Fibroblast of lung (primary cell): ENCODE measurements at regions not wholly inside any gene's neighbourhood (a gene's known extent, or its start where the extent isn't known, plus 50 kb on each side); places are given as distances from the start of the nearest gene placed in this dataset.

Experiments used
- DNase-seq, 2 donors: peaks; one replicate each; pipeline versions ENCODE4 v3.0.0 to v3.0.0-alpha.2; 2010; ENCODE audit warnings: low read depth in 2 of 2
- H2AFZ ChIP-seq: 2 replicates; pipeline ENCODE4 v1.5.1; 2012; ENCODE audit warnings: low read length, control low read depth, inconsistent platforms
- H3K27ac ChIP-seq: 2 replicates; pipeline ENCODE4 v1.5.1; 2011; ENCODE audit warnings: low read length, control low read depth; ENCODE audit not compliant: insufficient read depth
- H3K27me3 ChIP-seq: 2 replicates; pipeline ENCODE4 v1.5.1; 2011; ENCODE audit warnings: mild to moderate bottlenecking, low read length; ENCODE audit not compliant: control insufficient read depth, insufficient read depth
- H3K36me3 ChIP-seq: 2 replicates; pipeline ENCODE4 v1.5.1; 2011; ENCODE audit warnings: low read length; ENCODE audit not compliant: control insufficient read depth, insufficient read depth
- H3K4me1 ChIP-seq: 2 replicates; pipeline ENCODE4 v1.5.1; 2011; ENCODE audit warnings: low read length; ENCODE audit not compliant: control insufficient read depth, insufficient read depth; ENCODE audit errors: extremely low read depth
- H3K4me2 ChIP-seq: 2 replicates; pipeline ENCODE4 v1.5.1; 2011; ENCODE audit warnings: low read length, control low read depth; ENCODE audit not compliant: insufficient read depth; ENCODE audit errors: extremely low read depth
- H3K4me3 ChIP-seq, 4 experiments: fragments of 200-600 bp in 1 of 4; sonication (generic) in 1 of 4; replicated peaks in 1 of 4; 2 replicates each; pipeline ENCODE4 v1.5.1; 2011 to 2016; ENCODE audit warnings: low read length in 4 of 4, low read depth in 3 of 4, mild to moderate bottlenecking in 3 of 4, control low read depth in 2 of 4, inconsistent platforms in 1 of 4, mixed read lengths in 1 of 4; ENCODE audit not compliant: insufficient read depth in 1 of 4; ENCODE audit errors: control extremely low read depth in 1 of 4
- H3K79me2 ChIP-seq: 2 replicates; pipeline ENCODE4 v1.5.1; 2012; ENCODE audit warnings: mild to moderate bottlenecking, low read length, inconsistent platforms; ENCODE audit not compliant: control insufficient read depth, insufficient read depth
- H3K9ac ChIP-seq: 2 replicates; pipeline ENCODE4 v1.5.1; 2011; ENCODE audit warnings: mild to moderate bottlenecking, low read length, control low read depth; ENCODE audit not compliant: insufficient read depth
- H3K9me3 ChIP-seq: 2 replicates; pipeline ENCODE4 v1.5.1; 2012; ENCODE audit warnings: low read depth, low read length; ENCODE audit not compliant: control insufficient read depth, insufficient read depth
- H4K20me1 ChIP-seq: 2 replicates; pipeline ENCODE4 v1.5.1; 2011; ENCODE audit warnings: low read length; ENCODE audit not compliant: control insufficient read depth, insufficient read depth; ENCODE audit errors: extremely low read depth
- CTCF ChIP-seq, 2 donors: IDR thresholded peaks in 1 of 2; conservative IDR thresholded peaks in 1 of 2; 1 replicate in 1 of 2; 2 replicates in 1 of 2; pipeline ENCODE4 v1.5.1; 2011 to 2012; ENCODE audit warnings: low read length in 2 of 2, control low read depth in 1 of 2, inconsistent platforms in 1 of 2, low read depth in 1 of 2, mild to moderate bottlenecking in 1 of 2
- EZH2 ChIP-seq: IDR thresholded peaks from 2 replicates; pipeline ENCODE4 v1.5.1; 2012; ENCODE audit warnings: low read length, control low read depth, mild to moderate bottlenecking; ENCODE audit errors: missing control alignments

GRCh38 chr11:79670882-79671281 is 230.1 kb upstream of the TENM4 start:
- H3K4me1 ChIP-seq, result no peaks in the 10 kb centered on the region
- no peaks in the 10 kb centered on the region for H3K27me3 ChIP-seq
- DNase-seq, result no peak

GRCh38 chr11:79668575-79668974 is 227.7 kb upstream of the TENM4 start:
- H3K9ac ChIP-seq, result no peak overlapping the region
- no peaks in the 10 kb centered on the region for H3K4me1 ChIP-seq
- TF ChIP-seq EZH2 (no peak), CTCF (conservative IDR thresholded peaks at IDR 0.05 in 1 of 2, IDR thresholded peaks at IDR 0.05 in 1 of 2; ENCODE audit: low read depth in 1 of 2, low read length in 2 of 2) (no peak)
- H3K79me2 ChIP-seq, result no peaks in the 10 kb centered on the region
- H4K20me1 ChIP-seq, result no peaks in the 10 kb centered on the region
- DNase-seq, result peak in 1 of 2 donors; percentile 2
- H3K9me3 ChIP-seq, result no peaks in the 10 kb centered on the region
- no peak overlapping the region for H3K4me2 ChIP-seq
- H3K27ac ChIP-seq, result no peak overlapping the region
- H3K36me3 ChIP-seq, result no peaks in the 10 kb centered on the region
- no peaks in the 10 kb centered on the region for H3K27me3 ChIP-seq
- no peak overlapping the region for H3K4me3 ChIP-seq
- H2AFZ ChIP-seq, result no peak overlapping the region

More at GRCh38 chr11:79670882-79671281, 230.1 kb upstream of the TENM4 start:
- Histone ChIP-seq H3K9me3 (no peaks in the 10 kb centered on the region), H4K20me1 (no peaks in the 10 kb centered on the region), H3K36me3 (no peaks in the 10 kb centered on the region), H2AFZ (no peak overlapping the region), H3K4me3 (no peak overlapping the region), H3K9ac (no peak overlapping the region), H3K27ac (no peak overlapping the region), H3K4me2 (no peak overlapping the region), H3K79me2 (no peaks in the 10 kb centered on the region)
- TF ChIP-seq EZH2 (no peak), CTCF (conservative IDR thresholded peaks at IDR 0.05 in 1 of 2, IDR thresholded peaks at IDR 0.05 in 1 of 2; ENCODE audit: low read depth in 1 of 2, low read length in 2 of 2) (no peak)

- H3K79me2 ChIP-seq, result no peaks in the 10 kb centered on the region
- no peak overlapping the region for H2AFZ ChIP-seq
- no peaks in the 10 kb centered on the region for H4K20me1 ChIP-seq
- TF ChIP-seq CTCF (conservative IDR thresholded peaks at IDR 0.05 in 1 of 2, IDR thresholded peaks at IDR 0.05 in 1 of 2; ENCODE audit: low read depth in 1 of 2, low read length in 2 of 2), result no peak
- TF ChIP-seq EZH2, result no peak
- no peak overlapping the region for H3K9ac ChIP-seq
- H3K9me3 ChIP-seq, result no peaks in the 10 kb centered on the region
- H3K4me1 ChIP-seq, result no peaks in the 10 kb centered on the region
- H3K4me3 ChIP-seq, result no peak overlapping the region
- no peaks in the 10 kb centered on the region for H3K36me3 ChIP-seq
- no peak overlapping the region for H3K4me2 ChIP-seq
- no peak for DNase-seq
- H3K27me3 ChIP-seq, result no peaks in the 10 kb centered on the region
- H3K27ac ChIP-seq, result no peak overlapping the region
Measured at GRCh38 chr11:79667380-79667779, 226.6 kb upstream of the TENM4 start.
